HEK293 (cell line): ENCODE measurements at regions not wholly inside any gene's neighbourhood (a gene's known extent, or its start where the extent isn't known, plus 50 kb on each side); places are given as distances from the start of the nearest gene placed in this dataset.

Source experiments
- CTCF ChIA-PET: fragments of 350-600 bp; formaldehyde crosslinking; extraction: SDS; loops from one replicate; lab custom pipeline; 2021; ENCODE audit warnings: antibody characterized with exemption; lab: Yijun Ruan, JAX
- POLR2A ChIA-PET: fragments of 300-600 bp; formaldehyde crosslinking; extraction: SDS; loops from one replicate; lab custom pipeline; 2020; ENCODE audit warnings: antibody characterized with exemption, inconsistent platforms; lab: Yijun Ruan, JAX
- H3K27ac ChIP-seq: fragments of 200-500 bp; sonication (Bioruptor generic); 2 replicates; pipeline ENCODE4 v1.5.1; 2014; ENCODE audit warnings: low read depth, low read length, control low read depth, inconsistent platforms; ENCODE audit errors: extremely low read depth
- H3K36me3 ChIP-seq, 2 experiments: fragments of 200-500 bp in 1 of 2; sonication (Bioruptor generic) in 1 of 2; 1 replicate in 1 of 2; 2 replicates in 1 of 2; pipeline ENCODE4 v1.5.1; 2014 to 2017; ENCODE audit warnings: inconsistent platforms in 2 of 2, low read length in 2 of 2; ENCODE audit not compliant: control insufficient read depth in 2 of 2, insufficient read depth in 1 of 2
- H3K4me1 ChIP-seq: fragments of 200-500 bp; sonication (Bioruptor generic); 2 replicates; pipeline ENCODE4 v1.5.1; 2014; ENCODE audit warnings: mild to moderate bottlenecking, low read length, inconsistent platforms; ENCODE audit not compliant: control insufficient read depth, insufficient read depth
- H3K4me3 ChIP-seq: 2 replicates; pipeline ENCODE4 v1.5.1; 2011; ENCODE audit warnings: low read depth, mild to moderate bottlenecking, control low read depth, low read length, moderate library complexity
- H3K9me3 ChIP-seq: fragments of 200-500 bp; sonication (Bioruptor generic); 2 replicates; pipeline ENCODE4 v1.5.1; 2014; ENCODE audit warnings: low read depth, low read length, inconsistent platforms; ENCODE audit not compliant: control insufficient read depth, insufficient read depth
- IKZF3 ChIP-seq: fragments of 450-650 bp; IDR thresholded peaks from 2 replicates; pipeline ENCODE4 v1.5.0; 2018; ENCODE audit warnings: missing biosample characterization, mild to moderate bottlenecking, missing genetic modification characterization, moderate library complexity
- KLF8 ChIP-seq: fragments of 450-650 bp; formaldehyde crosslinking; IDR thresholded peaks from 2 replicates; pipeline ENCODE4 v1.5.1; 2016; ENCODE audit warnings: missing biosample characterization, missing genetic modification characterization
- OSR2 ChIP-seq: fragments of 450-650 bp; formaldehyde crosslinking; IDR thresholded peaks from 2 replicates; pipeline ENCODE4 v1.5.1; 2016; ENCODE audit warnings: missing biosample characterization, missing genetic modification characterization
- REPIN1 ChIP-seq: fragments of 450-650 bp; formaldehyde crosslinking; IDR thresholded peaks from 2 replicates; pipeline ENCODE4 v1.5.1; 2017; ENCODE audit warnings: missing biosample characterization, missing genetic modification characterization, low read depth
- SP7 ChIP-seq: fragments of 450-650 bp; formaldehyde crosslinking; IDR thresholded peaks from 2 replicates; pipeline ENCODE4 v1.5.1; 2016; ENCODE audit warnings: missing biosample characterization, missing genetic modification characterization
- ZNF133 ChIP-seq: fragments of 450-650 bp; formaldehyde crosslinking; IDR thresholded peaks from 2 replicates; pipeline ENCODE4 v1.5.1; 2016; ENCODE audit warnings: missing biosample characterization, missing genetic modification characterization
- ZNF157 ChIP-seq: fragments of 450-650 bp; formaldehyde crosslinking; IDR thresholded peaks from 2 replicates; pipeline ENCODE4 v1.5.1; 2016; ENCODE audit warnings: missing biosample characterization, missing genetic modification characterization
- ZNF23 ChIP-seq: fragments of 450-650 bp; formaldehyde crosslinking; IDR thresholded peaks from 2 replicates; pipeline ENCODE4 v1.5.1; 2016; ENCODE audit warnings: missing biosample characterization, missing genetic modification characterization, borderline replicate concordance
- ZNF266 ChIP-seq: fragments of 450-650 bp; formaldehyde crosslinking; IDR thresholded peaks from 2 replicates; pipeline ENCODE4 v1.5.1; 2016; ENCODE audit warnings: missing biosample characterization, missing genetic modification characterization, low read depth
- ZNF521 ChIP-seq: fragments of 450-650 bp; formaldehyde crosslinking; IDR thresholded peaks from 2 replicates; pipeline ENCODE4 v1.5.1; 2017; ENCODE audit warnings: missing biosample characterization, mild to moderate bottlenecking, missing genetic modification characterization
- ZNF585B ChIP-seq: fragments of 450-650 bp; formaldehyde crosslinking; IDR thresholded peaks from 2 replicates; pipeline ENCODE4 v1.5.1; 2016; ENCODE audit warnings: missing biosample characterization, missing genetic modification characterization
- ZNF596 ChIP-seq: fragments of 450-650 bp; IDR thresholded peaks from 2 replicates; pipeline ENCODE4 v1.5.0; 2018; ENCODE audit warnings: missing biosample characterization, mild to moderate bottlenecking, missing genetic modification characterization, moderate library complexity
- ZNF654 ChIP-seq: fragments of 450-650 bp; formaldehyde crosslinking; IDR thresholded peaks from 2 replicates; pipeline ENCODE4 v1.5.1; 2016; ENCODE audit warnings: low read depth, missing biosample characterization, missing genetic modification characterization
- ZXDB ChIP-seq: fragments of 450-650 bp; formaldehyde crosslinking; IDR thresholded peaks from 2 replicates; pipeline ENCODE4 v1.5.1; 2016; ENCODE audit warnings: missing biosample characterization, missing genetic modification characterization
- TF ChIP-seq, protein P1 (sequence below): fragments of 450-650 bp; formaldehyde crosslinking; optimal IDR thresholded peaks from 2 replicates; pipeline ENCODE3; 2016; ENCODE audit warnings: missing biosample characterization, mild to moderate bottlenecking, missing genetic modification characterization
- TF ChIP-seq, protein P2 (sequence below): fragments of 450-650 bp; formaldehyde crosslinking; IDR thresholded peaks from 2 replicates; pipeline ENCODE4 v1.5.1; 2016; ENCODE audit warnings: missing biosample characterization, missing genetic modification characterization
- TF ChIP-seq, protein P3 (sequence below): fragments of 450-650 bp; IDR thresholded peaks from 2 replicates; pipeline ENCODE4 v1.5.1; 2018; ENCODE audit warnings: missing biosample characterization, missing genetic modification characterization
- TF ChIP-seq, protein P4 (sequence below): fragments of 450-650 bp; formaldehyde crosslinking; IDR thresholded peaks from 2 replicates; pipeline ENCODE4 v1.5.1; 2016; ENCODE audit warnings: missing biosample characterization, missing genetic modification characterization
- TF ChIP-seq, protein P5 (sequence below): fragments of 450-650 bp; formaldehyde crosslinking; IDR thresholded peaks from 2 replicates; pipeline ENCODE4 v1.5.1; 2016; ENCODE audit warnings: missing biosample characterization, missing genetic modification characterization, borderline replicate concordance

DNA sequence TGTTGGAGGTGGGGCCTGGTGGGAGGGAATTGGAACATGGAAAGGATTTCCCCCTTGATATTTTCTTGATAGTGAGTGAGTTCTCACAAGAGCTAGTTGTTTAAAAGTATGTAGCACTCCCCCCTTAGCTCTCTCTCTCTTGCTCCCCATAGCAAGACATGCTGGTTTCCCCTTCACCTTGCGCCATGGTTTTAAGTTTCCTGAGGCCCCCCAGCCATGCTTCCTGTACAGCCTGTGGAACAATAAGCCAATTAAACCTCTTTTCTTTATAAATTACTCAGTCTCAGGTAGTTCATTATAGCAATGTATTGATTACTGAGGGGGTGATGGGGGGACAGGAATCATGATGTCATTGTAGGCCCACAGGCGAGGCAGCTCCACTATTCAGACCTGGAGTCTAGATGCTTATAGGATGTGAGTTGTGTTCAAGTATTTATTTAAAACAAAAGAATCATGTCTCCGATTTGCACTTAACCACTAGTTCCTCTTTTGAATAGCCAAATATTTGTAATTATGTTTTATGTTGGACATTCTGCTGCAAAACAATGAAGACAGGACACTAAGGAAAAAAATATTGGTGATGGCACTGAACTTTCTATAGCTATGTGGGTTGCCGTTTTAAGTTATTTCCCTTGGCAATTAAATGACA is 156.6 kb downstream of the TMEM38B start:
- Histone ChIP-seq H3K9me3 (no peaks in the 10 kb centered on the region), H3K36me3 (no peaks in the 10 kb centered on the region), H3K4me1 (no peaks in the 10 kb centered on the region), H3K27ac (no peak overlapping the region), H3K4me3 (no peak overlapping the region)
- TF ChIP-seq ZNF133 (no peak), ZNF266 (no peak), KLF8 (tag by site-specific recombination) (no peak), ZNF585B (tag by site-specific recombination) (no peak), SP7 (tag by site-specific recombination) (no peak), ZXDB (tag by site-specific recombination) (no peak), REPIN1 (tag by site-specific recombination) (no peak), IKZF3 (no peak), ZNF654 (no peak), ZNF596 (tag by site-specific recombination) (no peak), OSR2 (no peak), ZNF23 (tag by site-specific recombination) (no peak), ZNF157 (tag by site-specific recombination) (no peak), ZNF521 (tag by site-specific recombination) (no peak)
- TF ChIP-seq, protein P1, sequence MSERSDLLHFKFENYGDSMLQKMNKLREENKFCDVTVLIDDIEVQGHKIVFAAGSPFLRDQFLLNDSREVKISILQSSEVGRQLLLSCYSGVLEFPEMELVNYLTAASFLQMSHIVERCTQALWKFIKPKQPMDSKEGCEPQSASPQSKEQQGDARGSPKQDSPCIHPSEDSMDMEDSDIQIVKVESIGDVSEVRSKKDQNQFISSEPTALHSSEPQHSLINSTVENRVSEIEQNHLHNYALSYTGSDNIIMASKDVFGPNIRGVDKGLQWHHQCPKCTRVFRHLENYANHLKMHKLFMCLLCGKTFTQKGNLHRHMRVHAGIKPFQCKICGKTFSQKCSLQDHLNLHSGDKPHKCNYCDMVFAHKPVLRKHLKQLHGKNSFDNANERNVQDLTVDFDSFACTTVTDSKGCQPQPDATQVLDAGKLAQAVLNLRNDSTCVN: no peak
- TF ChIP-seq, protein P2, sequence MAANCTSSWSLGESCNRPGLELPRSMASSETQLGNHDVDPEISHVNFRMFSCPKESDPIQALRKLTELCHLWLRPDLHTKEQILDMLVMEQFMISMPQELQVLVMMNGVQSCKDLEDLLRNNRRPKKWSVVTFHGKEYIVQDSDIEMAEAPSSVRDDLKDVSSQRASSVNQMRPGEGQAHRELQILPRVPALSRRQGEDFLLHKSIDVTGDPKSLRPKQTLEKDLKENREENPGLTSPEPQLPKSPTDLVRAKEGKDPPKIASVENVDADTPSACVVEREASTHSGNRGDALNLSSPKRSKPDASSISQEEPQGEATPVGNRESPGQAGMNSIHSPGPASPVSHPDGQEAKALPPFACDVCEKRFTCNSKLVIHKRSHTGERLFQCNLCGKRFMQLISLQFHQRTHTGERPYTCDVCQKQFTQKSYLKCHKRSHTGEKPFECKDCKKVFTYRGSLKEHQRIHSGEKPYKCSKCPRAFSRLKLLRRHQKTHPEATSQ (tag by site-specific recombination): no peak
- TF ChIP-seq, protein P3, sequence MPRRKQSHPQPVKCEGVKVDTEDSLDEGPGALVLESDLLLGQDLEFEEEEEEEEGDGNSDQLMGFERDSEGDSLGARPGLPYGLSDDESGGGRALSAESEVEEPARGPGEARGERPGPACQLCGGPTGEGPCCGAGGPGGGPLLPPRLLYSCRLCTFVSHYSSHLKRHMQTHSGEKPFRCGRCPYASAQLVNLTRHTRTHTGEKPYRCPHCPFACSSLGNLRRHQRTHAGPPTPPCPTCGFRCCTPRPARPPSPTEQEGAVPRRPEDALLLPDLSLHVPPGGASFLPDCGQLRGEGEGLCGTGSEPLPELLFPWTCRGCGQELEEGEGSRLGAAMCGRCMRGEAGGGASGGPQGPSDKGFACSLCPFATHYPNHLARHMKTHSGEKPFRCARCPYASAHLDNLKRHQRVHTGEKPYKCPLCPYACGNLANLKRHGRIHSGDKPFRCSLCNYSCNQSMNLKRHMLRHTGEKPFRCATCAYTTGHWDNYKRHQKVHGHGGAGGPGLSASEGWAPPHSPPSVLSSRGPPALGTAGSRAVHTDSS (tag by site-specific recombination): no peak
- TF ChIP-seq, protein P4, sequence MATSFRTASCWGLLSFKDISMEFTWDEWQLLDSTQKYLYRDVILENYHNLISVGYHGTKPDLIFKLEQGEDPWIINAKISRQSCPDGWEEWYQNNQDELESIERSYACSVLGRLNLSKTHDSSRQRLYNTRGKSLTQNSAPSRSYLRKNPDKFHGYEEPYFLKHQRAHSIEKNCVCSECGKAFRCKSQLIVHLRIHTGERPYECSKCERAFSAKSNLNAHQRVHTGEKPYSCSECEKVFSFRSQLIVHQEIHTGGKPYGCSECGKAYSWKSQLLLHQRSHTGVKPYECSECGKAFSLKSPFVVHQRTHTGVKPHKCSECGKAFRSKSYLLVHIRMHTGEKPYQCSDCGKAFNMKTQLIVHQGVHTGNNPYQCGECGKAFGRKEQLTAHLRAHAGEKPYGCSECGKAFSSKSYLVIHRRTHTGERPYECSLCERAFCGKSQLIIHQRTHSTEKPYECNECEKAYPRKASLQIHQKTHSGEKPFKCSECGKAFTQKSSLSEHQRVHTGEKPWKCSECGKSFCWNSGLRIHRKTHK (tag by site-specific recombination): no peak
- TF ChIP-seq, protein P5, sequence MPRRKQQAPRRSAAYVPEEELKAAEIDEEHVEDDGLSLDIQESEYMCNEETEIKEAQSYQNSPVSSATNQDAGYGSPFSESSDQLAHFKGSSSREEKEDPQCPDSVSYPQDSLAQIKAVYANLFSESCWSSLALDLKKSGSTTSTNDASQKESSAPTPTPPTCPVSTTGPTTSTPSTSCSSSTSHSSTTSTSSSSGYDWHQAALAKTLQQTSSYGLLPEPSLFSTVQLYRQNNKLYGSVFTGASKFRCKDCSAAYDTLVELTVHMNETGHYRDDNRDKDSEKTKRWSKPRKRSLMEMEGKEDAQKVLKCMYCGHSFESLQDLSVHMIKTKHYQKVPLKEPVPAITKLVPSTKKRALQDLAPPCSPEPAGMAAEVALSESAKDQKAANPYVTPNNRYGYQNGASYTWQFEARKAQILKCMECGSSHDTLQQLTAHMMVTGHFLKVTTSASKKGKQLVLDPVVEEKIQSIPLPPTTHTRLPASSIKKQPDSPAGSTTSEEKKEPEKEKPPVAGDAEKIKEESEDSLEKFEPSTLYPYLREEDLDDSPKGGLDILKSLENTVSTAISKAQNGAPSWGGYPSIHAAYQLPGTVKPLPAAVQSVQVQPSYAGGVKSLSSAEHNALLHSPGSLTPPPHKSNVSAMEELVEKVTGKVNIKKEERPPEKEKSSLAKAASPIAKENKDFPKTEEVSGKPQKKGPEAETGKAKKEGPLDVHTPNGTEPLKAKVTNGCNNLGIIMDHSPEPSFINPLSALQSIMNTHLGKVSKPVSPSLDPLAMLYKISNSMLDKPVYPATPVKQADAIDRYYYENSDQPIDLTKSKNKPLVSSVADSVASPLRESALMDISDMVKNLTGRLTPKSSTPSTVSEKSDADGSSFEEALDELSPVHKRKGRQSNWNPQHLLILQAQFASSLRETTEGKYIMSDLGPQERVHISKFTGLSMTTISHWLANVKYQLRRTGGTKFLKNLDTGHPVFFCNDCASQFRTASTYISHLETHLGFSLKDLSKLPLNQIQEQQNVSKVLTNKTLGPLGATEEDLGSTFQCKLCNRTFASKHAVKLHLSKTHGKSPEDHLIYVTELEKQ (tag by site-specific recombination): no peak
- POLR2A ChIA-PET: no interaction called here
- CTCF ChIA-PET: interaction anchor here (0.6 to 1.1 kb wide), 3 partner anchors 9 to 75 kb away, joined by 3 to 10 read pairs (median 3); no protein-coding TSS in a partner anchor
